Nephron (organoid): ENCODE measurements at regions not wholly inside any gene's neighbourhood (a gene's known extent, or its start where the extent isn't known, plus 50 kb on each side); places are given as distances from the start of the nearest gene placed in this dataset.
A peak's percentile ranks its signal among the peaks of the same experiment; 100 is the strongest.
"Not testable (repeated sequence)": the region's sequence is repeated elsewhere in the genome, so short reads cannot be mapped to it uniquely, and the experiment has no call there.

ENCODE experiments used
- H3K27ac Mint-ChIP-seq, 3 experiments: 2 replicates each; pipeline ENCODE4 v1.8.0; 2020; ENCODE audit warnings: mixed read lengths in 3 of 3, mild to moderate bottlenecking in 2 of 3, moderate library complexity in 1 of 3
- H3K27me3 Mint-ChIP-seq: 2 replicates; pipeline ENCODE4 v1.8.0; 2021; ENCODE audit warnings: low read depth, mild to moderate bottlenecking, moderate library complexity, mixed read lengths
- H3K36me3 Mint-ChIP-seq: 2 replicates; pipeline ENCODE4 v1.8.0; 2020; ENCODE audit warnings: low read depth, mixed read lengths
- H3K4me1 Mint-ChIP-seq: 2 replicates; pipeline ENCODE4 v1.8.0; 2020; ENCODE audit warnings: mixed read lengths
- H3K4me3 Mint-ChIP-seq, 3 experiments: 2 replicates each; pipeline ENCODE4 v1.8.0; 2020; ENCODE audit warnings: mild to moderate bottlenecking in 3 of 3, mixed read lengths in 3 of 3, moderate library complexity in 2 of 3
- H3K9me3 Mint-ChIP-seq: 2 replicates; pipeline ENCODE4 v1.8.0; 2020; ENCODE audit warnings: mixed read lengths
- TF ChIP-seq, protein P1 (sequence below), 3 experiments: fragments of 200-600 bp; sonication (generic); IDR thresholded peaks; one replicate each; pipeline ENCODE4 v1.5.0; 2021; ENCODE audit warnings: antibody characterized with exemption in 3 of 3; ENCODE audit not compliant: unreplicated experiment in 3 of 3

- Mint-ChIP-seq H3K27me3 (peaks cover 4% of the 10 kb centered on the region), H3K4me1 (no peaks in the 10 kb centered on the region), H3K36me3 (no peaks in the 10 kb centered on the region), H3K9me3 (no peaks in the 10 kb centered on the region), H3K27ac (no peak overlapping the region), H3K4me3 (no peak overlapping the region)
- TF ChIP-seq, protein P1, sequence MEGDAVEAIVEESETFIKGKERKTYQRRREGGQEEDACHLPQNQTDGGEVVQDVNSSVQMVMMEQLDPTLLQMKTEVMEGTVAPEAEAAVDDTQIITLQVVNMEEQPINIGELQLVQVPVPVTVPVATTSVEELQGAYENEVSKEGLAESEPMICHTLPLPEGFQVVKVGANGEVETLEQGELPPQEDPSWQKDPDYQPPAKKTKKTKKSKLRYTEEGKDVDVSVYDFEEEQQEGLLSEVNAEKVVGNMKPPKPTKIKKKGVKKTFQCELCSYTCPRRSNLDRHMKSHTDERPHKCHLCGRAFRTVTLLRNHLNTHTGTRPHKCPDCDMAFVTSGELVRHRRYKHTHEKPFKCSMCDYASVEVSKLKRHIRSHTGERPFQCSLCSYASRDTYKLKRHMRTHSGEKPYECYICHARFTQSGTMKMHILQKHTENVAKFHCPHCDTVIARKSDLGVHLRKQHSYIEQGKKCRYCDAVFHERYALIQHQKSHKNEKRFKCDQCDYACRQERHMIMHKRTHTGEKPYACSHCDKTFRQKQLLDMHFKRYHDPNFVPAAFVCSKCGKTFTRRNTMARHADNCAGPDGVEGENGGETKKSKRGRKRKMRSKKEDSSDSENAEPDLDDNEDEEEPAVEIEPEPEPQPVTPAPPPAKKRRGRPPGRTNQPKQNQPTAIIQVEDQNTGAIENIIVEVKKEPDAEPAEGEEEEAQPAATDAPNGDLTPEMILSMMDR (IDR thresholded peaks at IDR 0.05; ENCODE audit: unreplicated experiment in 3 of 3): no peak
Observed at GRCh38 chr10:57661206-57661605, 606.5 kb downstream of the IPMK start.

DNA sequence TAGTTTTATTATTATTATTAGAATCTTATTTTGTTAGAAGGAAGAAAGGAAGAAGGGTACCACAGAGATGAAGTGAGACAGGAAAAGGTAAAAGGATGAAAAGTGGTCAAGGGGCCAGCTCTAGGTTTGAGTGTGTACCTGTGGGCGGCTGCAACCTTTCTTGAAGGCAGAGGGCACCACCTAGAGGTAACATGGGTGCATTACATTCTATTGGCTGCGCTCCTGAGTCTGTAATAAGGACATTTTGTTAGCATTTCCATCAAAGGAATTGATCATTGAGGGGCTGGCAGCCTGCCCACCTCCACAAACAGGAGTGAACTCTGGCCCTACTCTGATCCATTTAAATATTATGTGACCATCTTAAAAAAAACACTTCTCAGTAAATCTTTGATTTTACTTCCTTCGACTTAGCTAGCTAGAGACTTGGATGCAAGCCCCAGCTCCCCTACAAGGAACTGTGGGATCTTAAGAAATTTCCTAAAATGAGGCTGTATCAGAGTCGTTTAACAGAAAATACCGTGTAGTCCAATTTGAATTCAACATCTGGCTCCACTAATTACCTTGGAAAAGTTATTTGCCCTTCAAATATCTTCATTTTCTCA lies 610.4 kb downstream of the IPMK start:
- no peak overlapping the region for H3K4me3 Mint-ChIP-seq
- no peak overlapping the region for H3K27ac Mint-ChIP-seq
- no peaks in the 10 kb centered on the region for H3K4me1 Mint-ChIP-seq
- H3K9me3 Mint-ChIP-seq: no peaks in the 10 kb centered on the region
- H3K27me3 Mint-ChIP-seq: peaks cover 4% of the 10 kb centered on the region
- TF ChIP-seq, protein P1 (IDR thresholded peaks at IDR 0.05; ENCODE audit: unreplicated experiment in 3 of 3): peak; percentile 85 to 94 (median 87)
- no peaks in the 10 kb centered on the region for H3K36me3 Mint-ChIP-seq

DNA sequence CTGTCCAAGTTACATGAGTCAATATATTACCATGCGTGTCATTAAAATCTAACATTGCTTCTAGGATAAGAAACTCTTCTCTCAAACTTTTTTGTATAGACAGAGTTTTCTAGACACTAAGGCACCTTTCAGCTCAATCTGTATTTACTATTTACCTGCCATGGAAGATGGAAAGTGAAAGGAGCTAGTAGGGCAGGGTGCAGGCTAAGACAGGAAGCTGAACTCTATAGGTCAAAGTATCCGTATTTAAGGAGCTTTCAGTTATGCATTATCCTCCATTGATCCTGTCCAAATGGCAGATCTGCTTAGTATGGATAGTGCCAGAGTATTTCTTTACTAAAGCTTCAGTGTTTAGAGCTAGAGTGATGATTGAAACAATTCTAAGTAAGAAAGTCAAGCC lies 612.8 kb downstream of the IPMK start:
- Mint-ChIP-seq H3K27ac (no peak overlapping the region), H3K4me1 (no peaks in the 10 kb centered on the region), H3K9me3 (no peaks in the 10 kb centered on the region), H3K27me3 (peaks cover 4% of the 10 kb centered on the region), H3K36me3 (no peaks in the 10 kb centered on the region), H3K4me3 (no peak overlapping the region)
- TF ChIP-seq, protein P1 (IDR thresholded peaks at IDR 0.05; ENCODE audit: unreplicated experiment in 3 of 3): no peak

- not testable (repeated sequence) for H3K36me3 Mint-ChIP-seq, H3K9me3 Mint-ChIP-seq, H3K4me1 Mint-ChIP-seq, H3K4me3 Mint-ChIP-seq, H3K27me3 Mint-ChIP-seq, H3K27ac Mint-ChIP-seq
Observed at GRCh38 chr10:57645108-57645507, 622.6 kb downstream of the IPMK start.

GRCh38 chr10:57638411-57638810 lies 629.3 kb downstream of the IPMK start:
- Mint-ChIP-seq H3K9me3 (no peaks in the 10 kb centered on the region), H3K4me1 (no peaks in the 10 kb centered on the region), H3K4me3 (no peak overlapping the region), H3K36me3 (no peaks in the 10 kb centered on the region), H3K27ac (no peak overlapping the region), H3K27me3 (no peaks in the 10 kb centered on the region)
- TF ChIP-seq, protein P1 (IDR thresholded peaks at IDR 0.05; ENCODE audit: unreplicated experiment in 3 of 3): no peak

DNA sequence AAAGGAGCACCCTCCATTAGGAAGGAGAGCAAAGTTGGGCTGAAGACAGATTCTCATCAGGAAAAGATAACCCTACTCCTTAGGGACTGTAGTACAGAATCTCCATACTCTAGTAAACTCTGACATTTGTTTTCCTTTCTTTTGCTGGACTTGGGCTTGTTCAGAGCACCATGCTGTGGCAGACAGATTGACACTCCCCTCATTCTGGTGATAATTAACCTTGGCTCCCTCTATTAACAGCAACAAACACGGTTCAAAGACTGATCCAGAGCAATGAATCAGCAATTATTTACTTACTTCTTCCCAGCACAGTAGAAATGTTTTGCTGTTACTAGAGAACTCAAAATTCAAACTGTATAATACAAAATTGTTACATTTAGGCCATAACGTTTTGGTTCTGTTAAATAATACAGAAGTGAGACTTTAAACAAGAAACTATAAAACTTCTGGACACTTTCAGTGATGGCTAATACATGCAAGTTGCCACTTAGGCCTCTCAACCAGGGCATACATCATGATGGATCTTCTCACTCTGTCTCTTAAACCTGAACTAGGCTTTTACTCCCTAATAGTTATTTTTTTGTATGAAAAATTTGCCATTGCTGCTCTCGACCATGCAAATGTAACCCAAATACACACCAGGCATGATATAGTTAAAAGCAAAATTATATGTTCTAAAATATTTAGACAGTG lies 639.0 kb downstream of the IPMK start:
- Mint-ChIP-seq H3K27me3 (no peaks in the 10 kb centered on the region), H3K27ac (peak overlapping the region; percentile 37 to 89 (median 66)), H3K4me1 (no peaks in the 10 kb centered on the region), H3K9me3 (no peaks in the 10 kb centered on the region), H3K36me3 (no peaks in the 10 kb centered on the region), H3K4me3 (no peak overlapping the region)
- TF ChIP-seq, protein P1 (IDR thresholded peaks at IDR 0.05; ENCODE audit: unreplicated experiment in 3 of 3): no peak
